BJ (cell line): ENCODE measurements at regions not wholly inside any gene's neighbourhood (a gene's known extent, or its start where the extent isn't known, plus 50 kb on each side); places are given as distances from the start of the nearest gene placed in this dataset.

Source experiments
- CTCF ChIA-PET: fragments of 350-600 bp; formaldehyde crosslinking; extraction: SDS; loops from one replicate; lab custom pipeline; 2021; ENCODE audit warnings: antibody characterized with exemption, inconsistent platforms; lab: Yijun Ruan, JAX
- POLR2A ChIA-PET: fragments of 300-600 bp; sonication (Branson Sonifier 250); formaldehyde crosslinking; extraction: SDS; loops from one replicate; lab custom pipeline; 2021; ENCODE audit warnings: antibody characterized with exemption; lab: Charles Lee
- DNase-seq: peaks from one replicate; pipeline ENCODE4 v3.0.0-alpha.2; 2011; ENCODE audit warnings: low read depth
- H3K27me3 ChIP-seq: 2 replicates; pipeline ENCODE4 v1.6.0; 2011; ENCODE audit warnings: low read length; ENCODE audit not compliant: control insufficient read depth, insufficient read depth
- H3K36me3 ChIP-seq: 2 replicates; pipeline ENCODE4 v1.5.1; 2011; ENCODE audit warnings: low read length; ENCODE audit not compliant: control insufficient read depth, insufficient read depth
- H3K4me3 ChIP-seq: 2 replicates; pipeline ENCODE4 v1.5.1; 2011; ENCODE audit warnings: low read depth, mild to moderate bottlenecking, control low read depth, low read length
- TF ChIP-seq, protein P1 (sequence below): IDR thresholded peaks from 2 replicates; pipeline ENCODE4 v1.5.1; 2011; ENCODE audit warnings: low read depth, mild to moderate bottlenecking, control low read depth, inconsistent platforms, low read length, moderate library complexity; ENCODE audit not compliant: insufficient read depth

DNA sequence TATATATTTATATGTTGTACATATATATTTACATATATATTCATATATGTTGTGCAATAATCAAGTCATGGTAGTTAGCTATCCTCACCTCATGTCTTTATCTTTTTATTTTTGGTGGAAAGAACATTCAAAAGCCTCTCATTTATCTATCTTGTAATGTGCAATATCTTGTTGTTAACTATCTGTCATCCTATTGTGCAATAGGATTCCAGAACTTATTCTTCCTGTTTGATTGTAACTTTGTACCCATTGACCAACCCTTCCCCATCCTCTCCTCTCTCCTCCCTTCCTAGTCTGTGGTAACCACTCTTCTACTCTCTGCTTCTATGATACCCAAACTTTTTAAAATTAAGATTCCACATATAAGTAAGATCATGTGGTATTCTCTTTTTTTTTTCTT lies 115.6 kb upstream of the PDGFD start:
- ChIA-PET CTCF (no interaction called here), POLR2A (no interaction called here)
- no peaks in the 10 kb centered on the region for H3K27me3 ChIP-seq
- DNase-seq = no peak
- H3K36me3 ChIP-seq = no peaks in the 10 kb centered on the region
- no peak overlapping the region for H3K4me3 ChIP-seq
- TF ChIP-seq, protein P1, sequence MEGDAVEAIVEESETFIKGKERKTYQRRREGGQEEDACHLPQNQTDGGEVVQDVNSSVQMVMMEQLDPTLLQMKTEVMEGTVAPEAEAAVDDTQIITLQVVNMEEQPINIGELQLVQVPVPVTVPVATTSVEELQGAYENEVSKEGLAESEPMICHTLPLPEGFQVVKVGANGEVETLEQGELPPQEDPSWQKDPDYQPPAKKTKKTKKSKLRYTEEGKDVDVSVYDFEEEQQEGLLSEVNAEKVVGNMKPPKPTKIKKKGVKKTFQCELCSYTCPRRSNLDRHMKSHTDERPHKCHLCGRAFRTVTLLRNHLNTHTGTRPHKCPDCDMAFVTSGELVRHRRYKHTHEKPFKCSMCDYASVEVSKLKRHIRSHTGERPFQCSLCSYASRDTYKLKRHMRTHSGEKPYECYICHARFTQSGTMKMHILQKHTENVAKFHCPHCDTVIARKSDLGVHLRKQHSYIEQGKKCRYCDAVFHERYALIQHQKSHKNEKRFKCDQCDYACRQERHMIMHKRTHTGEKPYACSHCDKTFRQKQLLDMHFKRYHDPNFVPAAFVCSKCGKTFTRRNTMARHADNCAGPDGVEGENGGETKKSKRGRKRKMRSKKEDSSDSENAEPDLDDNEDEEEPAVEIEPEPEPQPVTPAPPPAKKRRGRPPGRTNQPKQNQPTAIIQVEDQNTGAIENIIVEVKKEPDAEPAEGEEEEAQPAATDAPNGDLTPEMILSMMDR = no peak

DNA sequence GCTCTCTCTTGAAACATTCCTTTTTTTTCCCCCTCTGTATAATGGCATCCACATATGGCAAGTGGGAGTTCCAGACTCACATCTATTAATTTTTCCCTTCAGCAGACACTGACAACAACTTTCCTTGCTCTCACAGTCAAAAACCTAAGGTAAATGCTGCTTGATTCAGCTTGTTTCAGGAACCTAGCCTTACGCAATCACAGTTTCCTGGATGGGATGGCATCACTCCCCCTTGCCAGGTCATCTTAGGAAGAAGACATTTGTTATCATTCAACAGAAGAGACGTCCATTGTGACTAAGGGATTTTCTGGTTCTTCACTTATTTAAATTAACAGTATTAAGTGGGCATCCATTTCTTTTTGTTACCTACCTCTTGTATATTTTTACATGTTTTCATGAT lies 112.0 kb upstream of the PDGFD start:
- CTCF ChIA-PET = interaction anchor here (1.0 kb wide), 1 partner anchor 17 kb away, joined by 3 read pairs; no protein-coding TSS in a partner anchor

DNA sequence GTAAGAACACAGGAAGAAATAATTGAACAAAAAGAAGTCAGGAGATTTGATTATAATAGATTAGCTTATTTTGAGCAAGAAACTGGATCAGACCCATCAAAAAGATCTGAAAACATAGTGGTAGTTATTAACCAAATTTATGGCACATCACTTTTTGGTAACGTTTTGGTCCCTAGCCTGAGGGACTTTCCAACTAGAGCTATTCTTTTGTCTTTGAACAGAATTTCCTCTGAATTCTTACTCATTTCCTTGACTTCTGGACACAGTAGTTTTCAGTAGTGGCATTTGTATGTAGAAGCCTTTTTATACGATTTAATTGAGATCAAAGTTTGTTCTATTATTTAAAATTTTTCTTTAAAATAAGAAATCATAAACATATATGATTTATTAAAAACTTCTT lies 96.5 kb upstream of the PDGFD start:
- POLR2A ChIA-PET = no interaction called here
- TF ChIP-seq, protein P1 = no peak
- Histone ChIP-seq H3K27me3 (no peaks in the 10 kb centered on the region), H3K4me3 (no peak overlapping the region), H3K36me3 (no peaks in the 10 kb centered on the region)
- DNase-seq = no peak
- CTCF ChIA-PET = interaction anchor here (0.5 kb wide), 1 partner anchor 1603 kb away, joined by 3 read pairs; no protein-coding TSS in a partner anchor

More for the DNA sequence above, 112.0 kb upstream of the PDGFD start:
- DNase-seq = no peak
- POLR2A ChIA-PET = no interaction called here
- H3K4me3 ChIP-seq = no peak overlapping the region
- no peaks in the 10 kb centered on the region for H3K36me3 ChIP-seq
- TF ChIP-seq, protein P1 = no peak
- H3K27me3 ChIP-seq = no peaks in the 10 kb centered on the region

DNA sequence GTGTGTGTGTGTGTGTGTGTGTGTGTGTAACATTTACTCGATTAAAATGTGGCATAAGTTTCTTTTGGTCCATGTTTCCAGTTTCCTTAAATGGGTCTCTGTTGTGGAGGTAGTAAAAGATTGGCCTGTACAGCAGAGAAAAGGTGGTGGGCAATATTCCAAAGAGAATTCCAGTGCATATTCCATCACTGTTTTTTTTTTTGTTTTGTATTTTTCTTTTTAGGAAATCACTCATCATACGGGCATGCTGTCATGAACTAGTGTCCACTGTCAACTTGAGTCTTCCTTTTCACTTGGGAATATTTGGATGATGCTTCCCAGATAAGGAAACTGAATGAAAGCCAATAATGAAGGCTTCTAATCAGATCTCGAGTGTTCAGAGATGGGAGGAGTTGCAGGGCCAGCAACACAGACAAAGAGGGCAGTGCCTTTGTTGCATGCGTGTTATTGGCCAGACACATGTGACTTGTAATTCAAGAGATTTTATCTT lies 95.2 kb upstream of the PDGFD start:
- H3K27me3 ChIP-seq = no peaks in the 10 kb centered on the region
- POLR2A ChIA-PET = no interaction called here
- TF ChIP-seq, protein P1 = no peak
- CTCF ChIA-PET = interaction anchor here (0.7 kb wide), 1 partner anchor 13 kb away, joined by 3 read pairs; no protein-coding TSS in a partner anchor
- H3K4me3 ChIP-seq = no peak overlapping the region
- no peaks in the 10 kb centered on the region for H3K36me3 ChIP-seq
- DNase-seq = no peak

DNA sequence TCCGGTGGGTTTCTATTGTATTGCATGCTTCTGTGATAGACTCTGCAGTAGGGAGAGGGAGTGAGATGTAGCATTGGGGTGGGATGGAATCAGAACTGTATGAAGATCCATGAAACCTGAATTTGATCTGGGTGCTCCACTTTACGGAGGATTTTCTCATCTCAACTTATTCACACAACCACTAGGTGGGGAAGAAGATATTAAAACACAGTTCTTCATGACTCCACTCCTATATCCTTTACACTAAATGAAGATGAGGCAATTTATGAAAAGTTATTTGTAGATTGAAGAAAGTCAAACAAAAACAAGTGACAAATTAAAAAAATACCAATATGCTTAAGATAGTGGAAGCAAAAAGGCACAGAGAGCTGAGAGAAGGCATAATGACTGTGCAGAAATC lies 92.6 kb upstream of the PDGFD start:
- POLR2A ChIA-PET = no interaction called here

More for the DNA sequence above, 92.6 kb upstream of the PDGFD start:
- CTCF ChIA-PET = no interaction called here
- Histone ChIP-seq H3K36me3 (no peaks in the 10 kb centered on the region), H3K4me3 (no peak overlapping the region), H3K27me3 (no peaks in the 10 kb centered on the region)
- TF ChIP-seq, protein P1 = no peak
- DNase-seq = no peak
